ENCODE measurements at regions not wholly inside any gene's neighbourhood (a gene's known extent, or its start where the extent isn't known, plus 50 kb on each side); places are given as distances from the start of the nearest gene placed in this dataset.

DNA sequence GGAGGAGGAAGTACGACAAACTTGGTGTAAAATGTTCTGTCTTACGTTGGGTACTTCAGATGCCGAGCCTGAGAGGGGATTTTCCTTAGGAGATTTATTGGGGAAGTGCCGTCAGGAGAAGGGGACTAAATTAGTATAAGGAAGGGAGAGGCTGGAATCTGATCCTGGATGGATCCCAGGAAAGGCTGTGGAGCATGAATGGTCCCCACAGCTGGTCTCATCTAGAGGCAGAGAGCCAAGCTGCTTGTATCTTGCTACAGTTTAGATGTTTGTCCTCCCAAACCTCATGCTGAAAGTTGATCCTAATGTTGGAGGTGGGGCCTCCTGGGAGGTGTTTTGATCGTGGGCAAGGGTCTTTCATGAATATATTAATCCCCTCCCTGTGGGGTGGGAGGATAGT lies 798.4 kb upstream of the EEF2KMT start:
- Histone ChIP-seq H3K4me1 (ENCODE audit: control insufficient read depth in 3 of 3, insufficient read depth in 3 of 3, low read length in 3 of 3) (no peaks in the 10 kb centered on the region), H3K27ac (ENCODE audit: low read depth, low read length) (no peak overlapping the region), H3K4me3 (ENCODE audit: low read length in 3 of 3) (no peak overlapping the region), H3K27me3 (ENCODE audit: control insufficient read depth in 3 of 3, insufficient read depth in 3 of 3, low read length in 3 of 3) (no peaks in the 10 kb centered on the region), H3K36me3 (ENCODE audit: control insufficient read depth in 3 of 3, insufficient read depth in 3 of 3, low read length in 3 of 3) (no peaks in the 10 kb centered on the region), H3K9ac (ENCODE audit: low read depth in 1 of 3, low read length in 3 of 3) (no peak overlapping the region), H3K9me3 (ENCODE audit: control insufficient read depth in 3 of 3, low read length in 3 of 3) (peaks cover 2 to 4% (median 3%) of the 10 kb centered on the region in 3 donors)

DNA sequence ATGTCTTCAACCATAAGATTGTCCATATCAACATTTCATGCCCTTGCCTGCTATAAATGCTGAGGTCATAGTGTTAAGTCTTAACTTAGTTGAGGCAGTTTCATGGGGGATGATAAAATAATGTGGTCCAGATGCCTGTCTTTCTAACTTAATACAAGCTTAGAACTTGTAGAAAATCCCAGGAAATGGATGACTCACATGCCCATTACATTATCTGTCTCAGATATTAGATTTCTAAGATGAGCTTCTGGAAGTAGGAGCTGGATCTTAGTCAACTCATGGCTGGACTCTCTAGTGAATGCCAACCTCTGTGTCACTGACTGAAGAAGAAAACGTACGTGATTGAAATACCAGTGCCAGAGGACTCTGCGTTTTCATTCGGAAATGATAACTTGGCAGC lies 797.5 kb upstream of the EEF2KMT start:
- Histone ChIP-seq H3K27ac (ENCODE audit: low read depth, low read length) (no peak overlapping the region), H3K9me3 (ENCODE audit: control insufficient read depth in 3 of 3, low read length in 3 of 3) (peaks cover 2 to 4% (median 3%) of the 10 kb centered on the region in 3 donors), H3K27me3 (ENCODE audit: control insufficient read depth in 3 of 3, insufficient read depth in 3 of 3, low read length in 3 of 3) (no peaks in the 10 kb centered on the region), H3K4me3 (ENCODE audit: low read length in 3 of 3) (no peak overlapping the region), H3K9ac (ENCODE audit: low read depth in 1 of 3, low read length in 3 of 3) (no peak overlapping the region), H3K36me3 (ENCODE audit: control insufficient read depth in 3 of 3, insufficient read depth in 3 of 3, low read length in 3 of 3) (no peaks in the 10 kb centered on the region), H3K4me1 (ENCODE audit: control insufficient read depth in 3 of 3, insufficient read depth in 3 of 3, low read length in 3 of 3) (no peaks in the 10 kb centered on the region)

DNA sequence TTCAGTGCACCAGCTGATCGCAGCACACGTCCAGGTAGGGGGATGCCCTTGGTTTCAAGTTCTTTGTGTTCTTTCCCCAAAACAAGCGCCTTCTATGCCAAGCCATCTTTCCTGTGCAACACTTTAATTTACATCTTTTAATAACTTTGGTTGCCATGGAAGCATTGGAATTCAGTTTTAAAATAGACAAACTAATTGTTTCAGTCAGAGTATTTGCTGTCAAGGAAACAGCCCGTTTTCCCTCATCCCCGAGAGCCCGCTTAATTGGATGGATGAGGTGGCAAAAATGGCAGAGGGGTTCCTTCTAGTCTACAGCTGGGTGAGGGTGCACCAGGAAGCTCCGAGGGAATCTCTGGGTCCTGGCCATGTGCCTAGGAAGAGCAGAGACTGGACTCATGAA lies 793.7 kb upstream of the EEF2KMT start:
- Histone ChIP-seq H3K36me3 (ENCODE audit: control insufficient read depth in 3 of 3, insufficient read depth in 3 of 3, low read length in 3 of 3) (no peaks in the 10 kb centered on the region), H3K4me3 (ENCODE audit: low read length in 3 of 3) (no peak overlapping the region), H3K27me3 (ENCODE audit: control insufficient read depth in 3 of 3, insufficient read depth in 3 of 3, low read length in 3 of 3) (no peaks in the 10 kb centered on the region), H3K9me3 (ENCODE audit: control insufficient read depth in 3 of 3, low read length in 3 of 3) (peaks cover 0 to 6% (median 3%) of the 10 kb centered on the region in 3 donors), H3K4me1 (ENCODE audit: control insufficient read depth in 3 of 3, insufficient read depth in 3 of 3, low read length in 3 of 3) (no peaks in the 10 kb centered on the region), H3K27ac (ENCODE audit: low read depth, low read length) (no peak overlapping the region), H3K9ac (ENCODE audit: low read depth in 1 of 3, low read length in 3 of 3) (no peak overlapping the region)

DNA sequence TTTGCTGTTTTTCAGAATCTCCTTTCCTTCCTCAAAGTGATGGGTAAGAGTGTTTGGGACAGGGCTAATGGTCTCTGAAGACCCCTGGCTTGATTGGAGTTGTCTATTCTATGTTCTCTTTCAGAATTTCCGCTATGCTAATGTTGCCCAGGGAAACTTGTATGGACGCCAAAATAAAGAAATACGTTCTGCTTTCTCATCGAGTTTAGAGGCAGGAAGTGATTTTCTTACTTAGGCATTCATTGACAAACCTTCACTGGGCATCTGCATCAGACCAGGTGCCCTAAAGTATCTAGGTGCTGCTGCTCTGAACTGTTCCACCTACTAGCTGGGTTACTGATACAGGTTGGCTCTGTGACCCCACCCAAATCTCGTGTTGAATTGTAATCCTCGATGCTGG lies 787.9 kb upstream of the EEF2KMT start:
- H3K27me3 ChIP-seq (ENCODE audit: control insufficient read depth in 3 of 3, insufficient read depth in 3 of 3, low read length in 3 of 3) = no peaks in the 10 kb centered on the region
- H3K4me1 ChIP-seq (ENCODE audit: control insufficient read depth in 3 of 3, insufficient read depth in 3 of 3, low read length in 3 of 3) = no peaks in the 10 kb centered on the region
- no peak overlapping the region for H3K27ac ChIP-seq (ENCODE audit: low read depth, low read length)
- no peak overlapping the region for H3K4me3 ChIP-seq (ENCODE audit: low read length in 3 of 3)
- H3K9me3 ChIP-seq (ENCODE audit: control insufficient read depth in 3 of 3, low read length in 3 of 3) = peaks cover 0 to 4% (median 2%) of the 10 kb centered on the region in 3 donors
- no peak overlapping the region for H3K9ac ChIP-seq (ENCODE audit: low read depth in 1 of 3, low read length in 3 of 3)
- H3K36me3 ChIP-seq (ENCODE audit: control insufficient read depth in 3 of 3, insufficient read depth in 3 of 3, low read length in 3 of 3) = no peaks in the 10 kb centered on the region

DNA sequence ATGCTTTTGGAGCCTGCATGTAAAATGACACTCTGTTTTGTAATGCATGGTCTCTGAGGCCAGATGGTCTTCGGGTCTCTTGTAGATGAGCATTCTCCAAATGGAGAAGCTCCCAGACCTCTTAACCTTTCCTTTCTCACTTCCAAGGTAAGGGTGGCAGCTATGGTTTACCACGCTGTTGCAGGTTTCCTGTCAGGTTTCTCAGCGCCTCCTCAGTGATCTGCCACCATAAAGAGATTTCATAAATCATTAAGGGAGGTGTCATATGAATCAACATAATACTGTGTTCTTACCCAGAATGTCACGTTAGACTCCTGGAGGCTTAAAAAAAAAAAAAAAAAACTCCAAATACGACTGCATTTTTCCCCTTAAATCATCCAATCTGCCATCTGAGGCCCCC lies 787.4 kb upstream of the EEF2KMT start:
- no peaks in the 10 kb centered on the region for H3K36me3 ChIP-seq (ENCODE audit: control insufficient read depth in 3 of 3, insufficient read depth in 3 of 3, low read length in 3 of 3)

DNA sequence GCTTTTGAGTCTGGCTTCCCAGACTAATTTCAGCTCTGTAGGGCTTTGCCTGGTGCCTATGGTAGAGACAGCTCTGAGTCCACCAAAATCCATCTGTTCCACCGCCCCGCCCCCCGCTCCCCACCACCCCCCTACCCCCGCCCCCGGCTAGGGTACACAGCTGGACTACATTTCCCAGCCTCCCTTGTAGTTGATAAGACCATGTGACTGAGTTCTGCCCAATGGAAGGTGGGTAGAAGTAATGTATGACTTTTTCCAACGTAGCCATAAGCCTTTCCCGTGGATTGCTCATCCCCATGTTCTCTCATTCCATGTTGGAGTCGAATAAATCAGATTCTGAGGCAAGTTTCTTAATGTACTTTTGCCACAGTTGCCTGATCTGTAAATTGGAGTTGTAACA lies 786.7 kb upstream of the EEF2KMT start:
- Histone ChIP-seq H3K9ac (ENCODE audit: low read depth in 1 of 3, low read length in 3 of 3) (no peak overlapping the region), H3K4me1 (ENCODE audit: control insufficient read depth in 3 of 3, insufficient read depth in 3 of 3, low read length in 3 of 3) (no peaks in the 10 kb centered on the region), H3K27ac (ENCODE audit: low read depth, low read length) (no peak overlapping the region), H3K9me3 (ENCODE audit: control insufficient read depth in 3 of 3, low read length in 3 of 3) (peaks cover 0 to 4% (median 0%) of the 10 kb centered on the region in 3 donors), H3K27me3 (ENCODE audit: control insufficient read depth in 3 of 3, insufficient read depth in 3 of 3, low read length in 3 of 3) (no peaks in the 10 kb centered on the region), H3K4me3 (ENCODE audit: low read length in 3 of 3) (no peak overlapping the region), H3K36me3 (ENCODE audit: control insufficient read depth in 3 of 3, insufficient read depth in 3 of 3, low read length in 3 of 3) (no peaks in the 10 kb centered on the region)

More for the DNA sequence above, 787.4 kb upstream of the EEF2KMT start:
- Histone ChIP-seq H3K9ac (ENCODE audit: low read depth in 1 of 3, low read length in 3 of 3) (no peak overlapping the region), H3K9me3 (ENCODE audit: control insufficient read depth in 3 of 3, low read length in 3 of 3) (peaks cover 0 to 4% (median 2%) of the 10 kb centered on the region in 3 donors), H3K4me3 (ENCODE audit: low read length in 3 of 3) (no peak overlapping the region), H3K27me3 (ENCODE audit: control insufficient read depth in 3 of 3, insufficient read depth in 3 of 3, low read length in 3 of 3) (no peaks in the 10 kb centered on the region), H3K27ac (ENCODE audit: low read depth, low read length) (no peak overlapping the region), H3K4me1 (ENCODE audit: control insufficient read depth in 3 of 3, insufficient read depth in 3 of 3, low read length in 3 of 3) (no peaks in the 10 kb centered on the region)

DNA sequence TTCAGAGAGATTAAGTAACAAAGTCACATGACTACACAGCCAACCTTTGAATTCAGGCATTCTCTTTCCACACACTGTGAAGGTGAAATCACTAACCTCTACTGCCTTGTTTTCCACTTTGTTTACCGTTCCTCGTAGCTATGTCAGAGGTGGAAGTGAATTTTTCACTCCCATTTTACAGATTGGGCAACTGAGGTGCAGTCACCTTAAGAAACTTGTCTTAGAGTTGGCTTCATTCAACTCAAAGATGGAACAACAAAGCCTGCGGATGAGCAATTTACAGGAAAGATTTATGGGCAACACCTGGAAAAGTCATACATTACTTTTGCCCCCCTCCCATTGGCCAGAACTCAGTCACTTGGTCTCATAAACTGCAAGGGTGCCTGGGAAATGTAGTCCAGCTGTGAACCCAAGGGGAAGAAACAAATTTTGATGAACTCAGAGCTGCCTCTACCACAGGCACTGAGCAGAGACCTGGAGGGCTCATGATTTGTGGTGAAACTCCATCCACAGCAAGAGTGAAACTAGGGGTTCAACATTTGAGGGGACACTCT lies 784.6 kb upstream of the EEF2KMT start:
- no peaks in the 10 kb centered on the region for H3K4me1 ChIP-seq (ENCODE audit: control insufficient read depth in 3 of 3, insufficient read depth in 3 of 3, low read length in 3 of 3)
- no peak overlapping the region for H3K9ac ChIP-seq (ENCODE audit: low read depth in 1 of 3, low read length in 3 of 3)
- no peak overlapping the region for H3K27ac ChIP-seq (ENCODE audit: low read depth, low read length)
- no peaks in the 10 kb centered on the region for H3K27me3 ChIP-seq (ENCODE audit: control insufficient read depth in 3 of 3, insufficient read depth in 3 of 3, low read length in 3 of 3)
- no peaks in the 10 kb centered on the region for H3K36me3 ChIP-seq (ENCODE audit: control insufficient read depth in 3 of 3, insufficient read depth in 3 of 3, low read length in 3 of 3)
- no peak overlapping the region for H3K4me3 ChIP-seq (ENCODE audit: low read length in 3 of 3)
- H3K9me3 ChIP-seq (ENCODE audit: control insufficient read depth in 3 of 3, low read length in 3 of 3) = peaks cover 0 to 4% (median 0%) of the 10 kb centered on the region in 3 donors

DNA sequence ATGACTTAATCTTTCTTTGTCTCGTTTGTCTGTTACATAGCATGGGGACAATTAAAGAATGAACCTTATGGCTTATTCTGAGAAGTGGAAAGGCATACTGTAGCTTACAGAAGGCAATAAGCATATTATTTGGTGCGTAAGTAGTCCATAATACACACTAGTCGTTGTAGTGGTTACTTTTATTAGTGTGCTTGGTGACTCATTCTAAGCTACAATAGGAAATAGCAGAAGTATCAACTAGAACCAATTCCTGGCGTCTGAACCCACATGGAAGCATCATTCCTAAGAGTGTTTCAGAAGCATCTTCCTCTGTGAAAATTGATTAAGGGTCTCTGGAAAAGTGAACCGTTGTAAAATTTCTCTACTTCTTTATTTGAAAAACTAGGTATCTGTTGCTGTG lies 777.8 kb upstream of the EEF2KMT start:
- Histone ChIP-seq H3K4me1 (ENCODE audit: control insufficient read depth in 3 of 3, insufficient read depth in 3 of 3, low read length in 3 of 3) (no peaks in the 10 kb centered on the region), H3K27ac (ENCODE audit: low read depth, low read length) (no peak overlapping the region)

DNA sequence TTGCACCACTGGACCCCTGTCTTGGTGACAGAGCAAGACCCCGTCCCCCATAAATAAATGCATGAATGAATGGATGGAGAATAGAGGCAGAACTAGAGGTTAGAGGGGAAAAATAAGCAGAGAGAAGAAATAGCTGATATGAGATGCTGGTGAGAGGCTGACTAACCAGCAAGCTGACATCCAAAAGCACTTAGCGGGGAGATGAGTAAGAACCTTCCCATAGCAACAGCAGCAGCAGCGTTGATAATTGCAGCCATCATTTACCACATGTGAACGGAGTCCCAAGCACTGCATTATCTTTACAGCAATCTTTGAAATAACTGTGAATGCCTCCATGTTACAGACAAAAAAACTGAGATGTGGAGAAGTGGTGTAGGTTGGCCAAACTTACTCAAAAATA lies 777.3 kb upstream of the EEF2KMT start:
- no peaks in the 10 kb centered on the region for H3K4me1 ChIP-seq (ENCODE audit: control insufficient read depth in 3 of 3, insufficient read depth in 3 of 3, low read length in 3 of 3)
- H3K36me3 ChIP-seq (ENCODE audit: control insufficient read depth in 3 of 3, insufficient read depth in 3 of 3, low read length in 3 of 3) = no peaks in the 10 kb centered on the region
- H3K4me3 ChIP-seq (ENCODE audit: low read length in 3 of 3) = no peak overlapping the region
- H3K27ac ChIP-seq (ENCODE audit: low read depth, low read length) = no peak overlapping the region
- no peaks in the 10 kb centered on the region for H3K9me3 ChIP-seq (ENCODE audit: control insufficient read depth in 3 of 3, low read length in 3 of 3)
- H3K9ac ChIP-seq (ENCODE audit: low read depth in 1 of 3, low read length in 3 of 3) = no peak overlapping the region
- H3K27me3 ChIP-seq (ENCODE audit: control insufficient read depth in 3 of 3, insufficient read depth in 3 of 3, low read length in 3 of 3) = no peaks in the 10 kb centered on the region

More for the DNA sequence above, 777.8 kb upstream of the EEF2KMT start:
- H3K36me3 ChIP-seq (ENCODE audit: control insufficient read depth in 3 of 3, insufficient read depth in 3 of 3, low read length in 3 of 3) = no peaks in the 10 kb centered on the region
- no peak overlapping the region for H3K9ac ChIP-seq (ENCODE audit: low read depth in 1 of 3, low read length in 3 of 3)
- H3K4me3 ChIP-seq (ENCODE audit: low read length in 3 of 3) = no peak overlapping the region
- H3K9me3 ChIP-seq (ENCODE audit: control insufficient read depth in 3 of 3, low read length in 3 of 3) = no peaks in the 10 kb centered on the region
- no peaks in the 10 kb centered on the region for H3K27me3 ChIP-seq (ENCODE audit: control insufficient read depth in 3 of 3, insufficient read depth in 3 of 3, low read length in 3 of 3)

DNA sequence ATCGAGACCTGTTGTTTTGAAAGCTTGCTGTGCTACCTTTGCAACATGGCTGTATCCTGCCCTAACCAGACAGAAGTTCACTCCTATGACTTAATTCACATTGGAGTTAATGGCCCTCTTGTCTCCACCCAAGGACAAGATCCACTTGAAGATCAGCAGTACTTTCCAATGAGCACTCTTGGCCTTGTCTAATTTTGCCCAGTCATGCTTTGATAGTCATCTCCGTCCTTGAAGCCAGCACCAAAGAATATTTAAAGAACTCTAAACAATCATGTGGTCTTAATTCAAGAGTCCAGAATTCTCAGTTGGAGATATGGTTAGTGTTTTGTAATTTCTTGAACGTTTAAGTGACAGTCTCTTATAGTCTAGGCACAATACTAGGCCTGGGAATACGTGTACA lies 775.6 kb upstream of the EEF2KMT start:
- H3K9ac ChIP-seq (ENCODE audit: low read depth in 1 of 3, low read length in 3 of 3) = no peak overlapping the region
- no peaks in the 10 kb centered on the region for H3K9me3 ChIP-seq (ENCODE audit: control insufficient read depth in 3 of 3, low read length in 3 of 3)
- H3K27me3 ChIP-seq (ENCODE audit: control insufficient read depth in 3 of 3, insufficient read depth in 3 of 3, low read length in 3 of 3) = no peaks in the 10 kb centered on the region
- no peak overlapping the region for H3K4me3 ChIP-seq (ENCODE audit: low read length in 3 of 3)
- H3K4me1 ChIP-seq (ENCODE audit: control insufficient read depth in 3 of 3, insufficient read depth in 3 of 3, low read length in 3 of 3) = no peaks in the 10 kb centered on the region
- H3K36me3 ChIP-seq (ENCODE audit: control insufficient read depth in 3 of 3, insufficient read depth in 3 of 3, low read length in 3 of 3) = no peaks in the 10 kb centered on the region
- no peak overlapping the region for H3K27ac ChIP-seq (ENCODE audit: low read depth, low read length)
